GM21825 (cell line): ENCODE measurements at regions not wholly inside any gene's neighbourhood (a gene's known extent, or its start where the extent isn't known, plus 50 kb on each side); places are given as distances from the start of the nearest gene placed in this dataset.
"Not testable (repeated sequence)": the region's sequence is repeated elsewhere in the genome, so short reads cannot be mapped to it uniquely, and the experiment has no call there.

Experiments used
- ATAC-seq: cut with Tn5 transposase; IDR thresholded peaks from one replicate; pipeline ENCODE4 v1.9.1; 2021; ENCODE audit warnings: mild to moderate bottlenecking, moderate library complexity; ENCODE audit not compliant: unreplicated experiment

- no peak for ATAC-seq
Observed at GRCh38 chr6:121901432-121901831, 466.0 kb downstream of the GJA1 start.

GRCh38 chr6:121904559-121904958 lies 469.1 kb downstream of the GJA1 start:
- ATAC-seq, result no peak

- ATAC-seq, result no peak
Observed at GRCh38 chr6:121912905-121913304, 477.5 kb downstream of the GJA1 start.

- no peak for ATAC-seq
Observed at GRCh38 chr6:121917263-121917829, 481.9 kb downstream of the GJA1 start.

GRCh38 chr6:121917834-121918559 lies 481.5 kb upstream of the HSF2 start:
- ATAC-seq, result no peak

GRCh38 chr6:121920616-121921015 lies 478.8 kb upstream of the HSF2 start:
- ATAC-seq, result no peak

GRCh38 chr6:121925024-121925423 lies 474.4 kb upstream of the HSF2 start:
- no peak for ATAC-seq

GRCh38 chr6:121925534-121926255 lies 473.8 kb upstream of the HSF2 start:
- ATAC-seq, result no peak

- ATAC-seq, result no peak
Observed at GRCh38 chr6:121929301-121929700, 470.2 kb upstream of the HSF2 start.

- no peak for ATAC-seq
Observed at GRCh38 chr6:121932076-121932991, 467.1 kb upstream of the HSF2 start.

- ATAC-seq, result no peak
Observed at GRCh38 chr6:121934451-121934850, 465.0 kb upstream of the HSF2 start.

GRCh38 chr6:121940728-121941127 lies 458.7 kb upstream of the HSF2 start:
- no peak for ATAC-seq

- ATAC-seq, result no peak
Observed at GRCh38 chr6:121944354-121944753, 455.1 kb upstream of the HSF2 start.

- no peak for ATAC-seq
Observed at GRCh38 chr6:121951123-121951522, 448.3 kb upstream of the HSF2 start.

GRCh38 chr6:121951918-121952379 lies 447.5 kb upstream of the HSF2 start:
- ATAC-seq, result no peak

- not testable (repeated sequence) for ATAC-seq
Observed at GRCh38 chr6:121955401-121955800, 444.1 kb upstream of the HSF2 start.

- ATAC-seq, result no peak
Observed at GRCh38 chr6:121956782-121957181, 442.7 kb upstream of the HSF2 start.

- ATAC-seq, result no peak
Observed at GRCh38 chr6:121959501-121959900, 440.0 kb upstream of the HSF2 start.

GRCh38 chr6:121961619-121962125 lies 437.8 kb upstream of the HSF2 start:
- no peak for ATAC-seq

- no peak for ATAC-seq
Observed at GRCh38 chr6:121963826-121964225, 435.6 kb upstream of the HSF2 start.

GRCh38 chr6:121965739-121966138 lies 433.7 kb upstream of the HSF2 start:
- ATAC-seq, result no peak
